Nephron (organoid): ENCODE measurements at regions not wholly inside any gene's neighbourhood (a gene's known extent, or its start where the extent isn't known, plus 50 kb on each side); places are given as distances from the start of the nearest gene placed in this dataset.

Source experiments
- H3K27ac Mint-ChIP-seq, 3 experiments: 2 replicates each; pipeline ENCODE4 v1.8.0; 2020; ENCODE audit warnings: mixed read lengths in 3 of 3, mild to moderate bottlenecking in 2 of 3, moderate library complexity in 1 of 3
- H3K27me3 Mint-ChIP-seq: 2 replicates; pipeline ENCODE4 v1.8.0; 2021; ENCODE audit warnings: low read depth, mild to moderate bottlenecking, moderate library complexity, mixed read lengths
- H3K36me3 Mint-ChIP-seq: 2 replicates; pipeline ENCODE4 v1.8.0; 2020; ENCODE audit warnings: low read depth, mixed read lengths
- H3K4me1 Mint-ChIP-seq: 2 replicates; pipeline ENCODE4 v1.8.0; 2020; ENCODE audit warnings: mixed read lengths
- H3K4me3 Mint-ChIP-seq, 3 experiments: 2 replicates each; pipeline ENCODE4 v1.8.0; 2020; ENCODE audit warnings: mild to moderate bottlenecking in 3 of 3, mixed read lengths in 3 of 3, moderate library complexity in 2 of 3
- H3K9me3 Mint-ChIP-seq: 2 replicates; pipeline ENCODE4 v1.8.0; 2020; ENCODE audit warnings: mixed read lengths
- CTCF ChIP-seq, 3 experiments: fragments of 200-600 bp; sonication (generic); IDR thresholded peaks; one replicate each; pipeline ENCODE4 v1.5.0; 2021; ENCODE audit warnings: antibody characterized with exemption in 3 of 3; ENCODE audit not compliant: unreplicated experiment in 3 of 3

DNA sequence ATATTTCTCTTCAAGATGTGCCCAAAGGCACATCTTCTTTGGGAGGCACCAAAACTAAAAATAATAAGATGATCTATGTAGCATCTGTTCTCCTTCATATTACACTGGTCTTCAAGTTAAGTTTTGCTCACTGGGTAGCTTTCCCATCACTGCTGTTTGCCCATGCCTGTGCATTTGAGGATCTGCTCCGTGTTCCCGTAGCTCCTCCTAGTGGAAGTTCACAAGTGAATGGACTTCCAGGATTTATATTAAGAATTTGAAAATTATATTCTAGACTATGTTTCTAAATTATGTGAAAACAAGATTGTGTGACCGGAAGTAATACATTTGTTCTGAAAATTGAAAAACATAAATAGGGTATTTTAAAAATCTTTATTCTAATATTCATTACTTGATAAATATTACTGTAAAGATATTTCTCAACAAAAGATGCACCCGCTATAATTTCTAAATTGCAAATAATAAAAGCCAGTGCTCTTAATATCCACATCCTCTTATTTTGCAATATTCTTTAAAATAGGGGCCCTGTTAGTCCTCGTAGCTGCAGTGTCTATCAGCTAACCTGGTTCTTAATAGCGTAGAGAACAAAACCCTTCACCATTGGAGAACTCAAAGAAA, 147.7 kb downstream of the RBM46 start:
- Mint-ChIP-seq H3K27ac (no peak overlapping the region), H3K36me3 (no peaks in the 10 kb centered on the region), H3K9me3 (peaks cover 22% of the 10 kb centered on the region), H3K4me3 (no peak overlapping the region), H3K27me3 (no peaks in the 10 kb centered on the region), H3K4me1 (no peaks in the 10 kb centered on the region)
- TF ChIP-seq CTCF (IDR thresholded peaks at IDR 0.05; ENCODE audit: unreplicated experiment in 3 of 3) = peak in 2 of 3 experiments; percentile 24 to 27

GRCh38 chr4:154936873-154937272, 155.8 kb downstream of the RBM46 start:
- Mint-ChIP-seq H3K9me3 (peaks cover 24% of the 10 kb centered on the region), H3K36me3 (no peaks in the 10 kb centered on the region), H3K4me3 (no peak overlapping the region), H3K27ac (no peak overlapping the region), H3K4me1 (peaks cover 5% of the 10 kb centered on the region), H3K27me3 (no peaks in the 10 kb centered on the region)
- no peak for TF ChIP-seq CTCF (IDR thresholded peaks at IDR 0.05; ENCODE audit: unreplicated experiment in 3 of 3)

DNA sequence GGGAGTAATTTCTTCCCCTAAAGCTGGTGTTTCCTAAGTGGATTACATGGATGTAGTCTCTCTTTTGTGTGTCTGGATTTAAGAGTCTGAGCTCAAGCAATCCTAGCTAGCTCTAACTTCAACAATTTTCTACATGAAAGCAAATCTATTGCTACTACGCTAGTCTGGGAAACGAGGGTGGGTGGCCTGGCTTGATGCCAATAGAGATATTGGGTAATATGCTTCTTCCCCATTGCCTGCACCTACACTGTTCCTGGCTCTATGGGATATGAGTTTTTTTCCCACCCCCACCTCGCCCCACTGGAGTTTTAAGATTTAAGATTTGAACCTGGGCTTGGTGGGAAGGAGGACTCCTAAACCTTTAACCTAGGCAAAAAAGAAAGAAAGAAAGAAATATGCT, 158.8 kb downstream of the RBM46 start:
- peaks cover 10% of the 10 kb centered on the region for H3K9me3 Mint-ChIP-seq
- H3K36me3 Mint-ChIP-seq = no peaks in the 10 kb centered on the region
- H3K4me3 Mint-ChIP-seq = no peak overlapping the region
- peaks cover 11% of the 10 kb centered on the region for H3K4me1 Mint-ChIP-seq
- H3K27ac Mint-ChIP-seq = no peak overlapping the region
- H3K27me3 Mint-ChIP-seq = no peaks in the 10 kb centered on the region
- no peak for TF ChIP-seq CTCF (IDR thresholded peaks at IDR 0.05; ENCODE audit: unreplicated experiment in 3 of 3)

DNA sequence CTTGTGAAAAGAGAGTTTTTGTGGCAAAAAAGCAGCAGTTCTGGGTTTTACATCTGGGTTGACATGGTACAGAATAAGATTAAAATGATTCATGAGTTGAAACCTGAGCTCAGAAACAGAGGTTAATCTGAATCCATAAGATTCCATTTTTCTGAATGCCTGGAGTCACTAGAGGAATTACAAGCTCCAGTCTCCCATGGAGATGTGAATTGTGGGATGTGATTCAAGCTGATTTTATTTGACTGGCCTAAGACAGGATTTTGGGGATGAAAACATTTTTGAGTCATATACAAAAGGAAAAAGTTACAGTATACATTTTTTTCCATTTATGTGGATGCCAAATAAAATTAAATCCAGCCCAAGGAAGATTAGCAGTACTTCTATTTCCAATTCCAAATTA, 161.1 kb downstream of the RBM46 start:
- peaks cover 3% of the 10 kb centered on the region for H3K9me3 Mint-ChIP-seq
- no peak overlapping the region for H3K4me3 Mint-ChIP-seq
- no peaks in the 10 kb centered on the region for H3K27me3 Mint-ChIP-seq
- peak overlapping the region in 2 of 3 experiments; percentile 43 to 81 for H3K27ac Mint-ChIP-seq
- no peaks in the 10 kb centered on the region for H3K36me3 Mint-ChIP-seq
- H3K4me1 Mint-ChIP-seq = peaks cover 11% of the 10 kb centered on the region
- TF ChIP-seq CTCF (IDR thresholded peaks at IDR 0.05; ENCODE audit: unreplicated experiment in 3 of 3) = no peak

DNA sequence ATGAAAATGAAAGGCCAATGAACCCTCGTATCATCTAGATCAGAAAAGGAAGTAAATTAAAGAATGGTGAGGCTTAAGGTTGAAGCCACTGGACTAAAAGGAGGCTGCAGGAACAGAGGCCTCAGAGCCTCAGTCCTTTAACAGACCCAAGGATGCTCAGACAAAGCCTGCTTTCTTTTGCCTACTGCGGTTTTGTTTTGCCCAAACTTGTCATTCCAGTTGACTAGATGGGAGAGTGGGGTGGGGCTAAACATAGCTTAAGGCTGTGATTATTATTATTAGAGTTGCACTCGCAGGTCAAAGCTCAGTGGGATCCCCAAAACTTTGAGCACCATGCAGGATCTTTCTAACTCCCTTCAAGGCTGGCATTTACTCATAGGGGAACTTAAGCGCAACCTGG, 163.9 kb downstream of the RBM46 start:
- TF ChIP-seq CTCF (IDR thresholded peaks at IDR 0.05; ENCODE audit: unreplicated experiment in 3 of 3) = no peak
- Mint-ChIP-seq H3K27me3 (no peaks in the 10 kb centered on the region), H3K9me3 (no peaks in the 10 kb centered on the region), H3K4me3 (no peak overlapping the region), H3K27ac (no peak overlapping the region), H3K4me1 (peaks cover 11% of the 10 kb centered on the region), H3K36me3 (no peaks in the 10 kb centered on the region)

DNA sequence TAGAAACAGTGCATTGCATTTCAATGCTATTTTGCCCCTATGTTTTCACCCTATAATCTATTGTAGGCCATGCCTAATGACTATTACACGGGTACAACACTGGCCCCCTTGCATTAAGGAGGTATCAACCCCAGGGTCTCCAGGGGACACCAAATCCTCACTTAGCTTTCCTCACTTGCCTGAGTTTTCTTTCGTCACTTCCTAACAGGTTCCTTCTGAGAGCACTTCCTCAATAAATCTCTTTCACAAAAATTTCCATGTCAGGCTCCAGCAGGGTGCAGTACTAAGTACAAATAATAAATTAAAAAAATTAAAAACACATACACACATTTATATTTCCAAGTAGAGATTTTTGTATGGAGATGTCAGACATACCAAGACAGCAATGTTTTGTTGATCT, 165.0 kb downstream of the RBM46 start:
- H3K4me1 Mint-ChIP-seq = peaks cover 11% of the 10 kb centered on the region
- no peaks in the 10 kb centered on the region for H3K27me3 Mint-ChIP-seq
- H3K36me3 Mint-ChIP-seq = no peaks in the 10 kb centered on the region
- no peak overlapping the region for H3K27ac Mint-ChIP-seq
- H3K9me3 Mint-ChIP-seq = peaks cover 4% of the 10 kb centered on the region
- H3K4me3 Mint-ChIP-seq = no peak overlapping the region
- TF ChIP-seq CTCF (IDR thresholded peaks at IDR 0.05; ENCODE audit: unreplicated experiment in 3 of 3) = no peak
